ENCODE measurements at regions not wholly inside any gene's neighbourhood (a gene's known extent, or its start where the extent isn't known, plus 50 kb on each side); places are given as distances from the start of the nearest gene placed in this dataset.

- H3K27ac Mint-ChIP-seq: no peak overlapping the region
- no peaks in the 10 kb centered on the region for H3K27me3 ChIP-seq (ENCODE audit: insufficient read depth)
- H3F3A ChIP-seq (replicated peaks; ENCODE audit: low read depth): no peaks in the 10 kb centered on the region
- no peaks in the 10 kb centered on the region for H3K9me3 Mint-ChIP-seq
- no peak overlapping the region for H2AFZ ChIP-seq
- no peak overlapping the region for H3K4me3 Mint-ChIP-seq
- H3K36me3 ChIP-seq (ENCODE audit: insufficient read depth): no peaks in the 10 kb centered on the region
- H3K27me3 Mint-ChIP-seq (ENCODE audit: insufficient read depth, low read depth, poor library complexity): no peaks in the 10 kb centered on the region
- peaks cover 7% of the 10 kb centered on the region; the same call in 1 of the 2 replicates for H3K9me2 ChIP-seq (ENCODE audit: insufficient read depth)
- H3K36me3 Mint-ChIP-seq (ENCODE audit: low read depth): no peaks in the 10 kb centered on the region
- no peak for DNase-seq (ENCODE audit: low spot score)
- no peak for ATAC-seq
- H3K4me3 ChIP-seq: no peak overlapping the region
- H4K20me1 ChIP-seq (replicated peaks; ENCODE audit: insufficient read depth): no peaks in the 10 kb centered on the region
- no peak overlapping the region for H3K4me2 ChIP-seq
- peaks cover 5% of the 10 kb centered on the region for H3K4me1 ChIP-seq (ENCODE audit: insufficient read depth)
- H3K4me1 Mint-ChIP-seq: peaks cover 6% of the 10 kb centered on the region; the same call in 2 of the 3 replicates
- TF ChIP-seq NANOG (IDR thresholded peaks at IDR 0.05; ENCODE audit: borderline replicate concordance) (no peak), STAT1 (IDR thresholded peaks at IDR 0.05; ENCODE audit: unreplicated experiment) (no peak)
- no peaks in the 10 kb centered on the region for H3K79me2 ChIP-seq (replicated peaks; ENCODE audit: insufficient read depth)
- no peak overlapping the region for H3K27ac ChIP-seq (ENCODE audit: low read depth)
Measured at GRCh38 chr2:14706201-14706600, 73.7 kb downstream of the LRATD1 start.

- no peak for ATAC-seq
- no peaks in the 10 kb centered on the region for H3K4me1 Mint-ChIP-seq
- H3K36me3 ChIP-seq (ENCODE audit: insufficient read depth): no peaks in the 10 kb centered on the region
- H3K9me3 Mint-ChIP-seq: no peaks in the 10 kb centered on the region
- H2AFZ ChIP-seq: no peak overlapping the region
- H3K27me3 Mint-ChIP-seq (ENCODE audit: insufficient read depth, low read depth, poor library complexity): no peaks in the 10 kb centered on the region
- H3K4me3 Mint-ChIP-seq: no peak overlapping the region
- no peak overlapping the region for H3K4me2 ChIP-seq
- DNase-seq (ENCODE audit: low spot score): no peak
- no peaks in the 10 kb centered on the region for H3K4me1 ChIP-seq (ENCODE audit: insufficient read depth)
- H4K20me1 ChIP-seq (replicated peaks; ENCODE audit: insufficient read depth): no peaks in the 10 kb centered on the region
- H3K4me3 ChIP-seq: no peak overlapping the region
- no peaks in the 10 kb centered on the region for H3F3A ChIP-seq (replicated peaks; ENCODE audit: low read depth)
- no peaks in the 10 kb centered on the region for H3K27me3 ChIP-seq (ENCODE audit: insufficient read depth)
- H3K79me2 ChIP-seq (replicated peaks; ENCODE audit: insufficient read depth): no peaks in the 10 kb centered on the region
- H3K9me2 ChIP-seq (ENCODE audit: insufficient read depth): 0 out of 2 replicates have a peak, but pooled peaks cover 1% of the 10 kb centered on the region
- H3K27ac Mint-ChIP-seq: no peak overlapping the region
- H3K27ac ChIP-seq (ENCODE audit: low read depth): no peak overlapping the region
- H3K36me3 Mint-ChIP-seq (ENCODE audit: low read depth): no peaks in the 10 kb centered on the region
- TF ChIP-seq ZNF462 (CRISPR knock-in tag; IDR thresholded peaks at IDR 0.05): no peak
- TF ChIP-seq CREB1 (CRISPR knock-in tag; IDR thresholded peaks at IDR 0.05; ENCODE audit: low read depth): no peak
- no peak for TF ChIP-seq JUNB (IDR thresholded peaks at IDR 0.05; ENCODE audit: unreplicated experiment)
- no peak for TF ChIP-seq ZNF331 (CRISPR knock-in tag; IDR thresholded peaks at IDR 0.05; ENCODE audit: low read depth)
- no peak for TF ChIP-seq EZH2 (IDR thresholded peaks at IDR 0.05; ENCODE audit: low read depth, unreplicated experiment)
- TF ChIP-seq EZH2phosphoT487 (IDR thresholded peaks at IDR 0.05; ENCODE audit: unreplicated experiment): no peak
- TF ChIP-seq ZNF114 (CRISPR knock-in tag; IDR thresholded peaks at IDR 0.05): no peak
- TF ChIP-seq POLR2AphosphoS5 (IDR thresholded peaks at IDR 0.05; ENCODE audit: low read depth): no peak
- TF ChIP-seq STAT1 (IDR thresholded peaks at IDR 0.05; ENCODE audit: unreplicated experiment): no peak
- no peak for TF ChIP-seq REST (IDR thresholded peaks at IDR 0.05; ENCODE audit: unreplicated experiment)
- no peak for TF ChIP-seq CTCF (conservative IDR thresholded peaks at IDR 0.05; ENCODE audit: low read depth in 2 of 2)
Measured at GRCh38 chr2:14712111-14712510, 79.6 kb downstream of the LRATD1 start.

Measured in GM23338 (cell line).